Epithelial cell of esophagus (primary cell): ENCODE measurements at regions not wholly inside any gene's neighbourhood (a gene's known extent, or its start where the extent isn't known, plus 50 kb on each side); places are given as distances from the start of the nearest gene placed in this dataset.

ENCODE experiments used
- DNase-seq: peaks from one replicate; pipeline ENCODE4 v3.0.0; 2010; ENCODE audit warnings: low read depth
- H3K4me3 ChIP-seq: 2 replicates; pipeline ENCODE4 v1.5.1; 2011; ENCODE audit warnings: mild to moderate bottlenecking, low read length, control low read depth
- TF ChIP-seq, protein P1 (sequence below): IDR thresholded peaks from 2 replicates; pipeline ENCODE4 v1.5.1; 2011; ENCODE audit warnings: low read depth, mild to moderate bottlenecking, low read length, control low read depth, inconsistent platforms; ENCODE audit not compliant: insufficient read depth; ENCODE audit errors: missing control alignments

GRCh38 chr10:78868456-78868855, 200.3 kb upstream of the ZMIZ1 start:
- no peak overlapping the region for H3K4me3 ChIP-seq
- DNase-seq: no peak
- TF ChIP-seq, protein P1, sequence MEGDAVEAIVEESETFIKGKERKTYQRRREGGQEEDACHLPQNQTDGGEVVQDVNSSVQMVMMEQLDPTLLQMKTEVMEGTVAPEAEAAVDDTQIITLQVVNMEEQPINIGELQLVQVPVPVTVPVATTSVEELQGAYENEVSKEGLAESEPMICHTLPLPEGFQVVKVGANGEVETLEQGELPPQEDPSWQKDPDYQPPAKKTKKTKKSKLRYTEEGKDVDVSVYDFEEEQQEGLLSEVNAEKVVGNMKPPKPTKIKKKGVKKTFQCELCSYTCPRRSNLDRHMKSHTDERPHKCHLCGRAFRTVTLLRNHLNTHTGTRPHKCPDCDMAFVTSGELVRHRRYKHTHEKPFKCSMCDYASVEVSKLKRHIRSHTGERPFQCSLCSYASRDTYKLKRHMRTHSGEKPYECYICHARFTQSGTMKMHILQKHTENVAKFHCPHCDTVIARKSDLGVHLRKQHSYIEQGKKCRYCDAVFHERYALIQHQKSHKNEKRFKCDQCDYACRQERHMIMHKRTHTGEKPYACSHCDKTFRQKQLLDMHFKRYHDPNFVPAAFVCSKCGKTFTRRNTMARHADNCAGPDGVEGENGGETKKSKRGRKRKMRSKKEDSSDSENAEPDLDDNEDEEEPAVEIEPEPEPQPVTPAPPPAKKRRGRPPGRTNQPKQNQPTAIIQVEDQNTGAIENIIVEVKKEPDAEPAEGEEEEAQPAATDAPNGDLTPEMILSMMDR: no peak

DNA sequence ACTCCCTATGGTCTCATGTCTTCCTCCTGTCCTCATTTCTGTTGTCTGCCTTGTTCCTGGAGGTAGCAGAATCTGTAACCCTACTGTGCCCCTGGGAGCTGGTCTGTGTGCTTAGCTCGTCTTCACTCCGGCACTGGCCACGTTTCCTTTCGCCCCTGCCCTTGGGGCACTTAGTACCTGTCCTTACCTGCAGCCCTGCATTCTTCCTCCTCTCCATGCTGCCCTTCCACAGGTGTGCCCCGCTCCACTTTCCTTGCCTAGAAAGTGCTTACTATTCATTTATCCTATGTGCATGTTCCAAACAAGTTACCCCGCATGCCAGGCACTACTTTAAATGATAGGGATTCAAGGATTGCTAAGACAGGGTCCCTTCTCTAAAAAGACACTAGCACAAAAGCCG, 199.9 kb upstream of the ZMIZ1 start:
- TF ChIP-seq, protein P1: no peak
- peak; percentile 30 for DNase-seq
- H3K4me3 ChIP-seq: no peak overlapping the region

DNA sequence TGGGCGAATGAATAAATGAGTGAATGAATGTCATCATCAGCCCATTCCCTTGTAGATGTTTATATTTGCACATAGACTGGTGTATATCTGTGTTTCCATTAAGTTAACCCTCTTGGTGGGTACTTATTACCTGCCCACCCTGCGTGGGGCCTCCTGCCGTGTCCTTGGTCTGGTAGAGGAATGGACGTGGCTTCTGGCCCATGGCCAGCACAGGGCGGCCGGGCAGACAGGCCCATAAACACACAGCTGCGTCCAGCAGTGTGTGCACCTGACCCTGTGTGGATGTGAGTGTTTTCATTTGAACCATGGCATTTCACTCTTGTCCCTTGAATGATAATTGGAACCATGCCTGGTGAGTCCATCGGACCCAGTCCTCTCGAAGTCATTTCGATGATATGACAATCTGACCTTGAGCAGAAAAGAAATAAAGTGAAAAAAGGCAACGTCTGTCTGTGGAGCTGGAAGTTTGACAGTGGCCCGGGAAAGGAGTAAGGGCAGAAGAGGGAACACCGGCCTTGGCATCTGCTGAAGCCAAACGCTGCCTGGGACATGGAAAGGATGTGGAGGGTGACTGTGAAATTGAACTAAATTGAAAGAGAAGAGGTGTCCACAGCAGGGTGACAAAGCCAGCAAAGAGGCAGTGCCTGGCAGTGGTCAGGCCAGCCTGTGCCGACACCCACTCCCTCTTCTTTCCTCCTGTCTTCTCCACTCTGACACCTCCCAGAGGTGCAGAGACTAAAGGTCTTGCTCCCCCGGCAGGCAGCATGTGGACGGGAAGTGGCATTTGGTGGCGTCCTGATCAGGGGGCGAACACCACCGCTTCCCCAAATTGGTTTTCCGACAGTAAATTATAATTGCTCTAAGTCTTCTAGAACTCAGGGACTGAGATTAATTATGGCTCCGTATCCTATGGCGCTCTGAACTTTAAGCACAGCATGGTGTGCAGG, 199.0 kb upstream of the ZMIZ1 start:
- no peak for DNase-seq
- TF ChIP-seq, protein P1: no peak
- H3K4me3 ChIP-seq: no peak overlapping the region

- no peak overlapping the region for H3K4me3 ChIP-seq
- TF ChIP-seq, protein P1: no peak
- no peak for DNase-seq
Measured at GRCh38 chr10:78870458-78870857, 198.3 kb upstream of the ZMIZ1 start.

GRCh38 chr10:78871796-78872195, 197.0 kb upstream of the ZMIZ1 start:
- H3K4me3 ChIP-seq: no peak overlapping the region
- TF ChIP-seq, protein P1: no peak
- no peak for DNase-seq

GRCh38 chr10:78873413-78873812, 195.4 kb upstream of the ZMIZ1 start:
- DNase-seq: no peak
- TF ChIP-seq, protein P1: no peak
- H3K4me3 ChIP-seq: no peak overlapping the region
